ENCODE measurements at regions not wholly inside any gene's neighbourhood (a gene's known extent, or its start where the extent isn't known, plus 50 kb on each side); places are given as distances from the start of the nearest gene placed in this dataset.

- no peak for TF ChIP-seq KDM4A (IDR thresholded peaks at IDR 0.05; ENCODE audit: low read depth, low read length, severe bottlenecking)
- TF ChIP-seq SAP30 (IDR thresholded peaks at IDR 0.05; ENCODE audit: insufficient read depth, insufficient replicate concordance, low read length) = no peak
- no peak for TF ChIP-seq KDM1A (IDR thresholded peaks at IDR 0.05; ENCODE audit: borderline replicate concordance, low read length)
- TF ChIP-seq TBP (IDR thresholded peaks at IDR 0.05; ENCODE audit: low read depth, low read length) = no peak
- no peak for TF ChIP-seq YY1 (IDR thresholded peaks at IDR 0.05; ENCODE audit: low read depth, low read length)
- TF ChIP-seq CBX8 (IDR thresholded peaks at IDR 0.05; ENCODE audit: borderline replicate concordance, low read depth, low read length) = no peak
These were observed 130.5 kb upstream of the B3GAT1 start (continued) for GRCh38 chr11:134542401-134543165.
